ENCODE measurements at regions not wholly inside any gene's neighbourhood (a gene's known extent, or its start where the extent isn't known, plus 50 kb on each side); places are given as distances from the start of the nearest gene placed in this dataset.

DNA sequence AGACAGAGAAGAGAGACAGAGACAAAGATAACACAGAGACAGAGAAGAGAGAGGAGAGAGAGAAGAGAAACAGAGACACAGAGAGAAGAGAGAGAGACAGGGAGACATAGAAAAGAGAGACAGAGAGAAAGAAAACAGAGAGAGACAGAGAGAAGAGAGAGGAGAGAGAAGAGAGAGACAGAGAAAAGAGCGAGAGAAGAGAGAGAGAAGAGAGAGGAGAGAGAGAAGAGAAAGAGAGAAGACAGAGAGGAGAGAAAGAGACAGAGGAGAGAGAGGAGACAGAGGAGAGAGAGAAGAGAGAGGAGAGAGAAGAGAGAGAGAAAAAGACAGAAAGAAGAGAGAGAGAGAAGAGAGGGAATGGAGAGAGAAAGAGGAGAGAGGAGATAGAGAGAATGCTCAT lies 601.1 kb upstream of the PRKX start:
- TF ChIP-seq FOXJ3 (CRISPR knock-in tag; IDR thresholded peaks at IDR 0.05) (no peak), ZZZ3 (IDR thresholded peaks at IDR 0.05) (no peak), ESRRA (IDR thresholded peaks at IDR 0.05; ENCODE audit: borderline replicate concordance, low read depth) (no peak), POLR2A (conservative IDR thresholded peaks at IDR 0.05) (no peak), ZKSCAN1 (IDR thresholded peaks at IDR 0.05; ENCODE audit: low read depth, low read length) (no peak), HMG20A (CRISPR knock-in tag; conservative IDR thresholded peaks at IDR 0.05) (no peak), CTCF (IDR thresholded peaks at IDR 0.05 in 2 of 3, conservative IDR thresholded peaks at IDR 0.05 in 1 of 3; ENCODE audit: insufficient read depth in 2 of 3, low read depth in 1 of 3, low read length in 3 of 3) (no peak), YY1 (IDR thresholded peaks at IDR 0.05; ENCODE audit: borderline replicate concordance in 1 of 3, control insufficient read depth in 1 of 3, extremely low read depth in 1 of 3, insufficient read depth in 3 of 3, insufficient read length in 1 of 3, insufficient replicate concordance in 2 of 3, low read depth in 1 of 3, low read length in 2 of 3) (no peak), RBM14 (IDR thresholded peaks at IDR 0.05; ENCODE audit: borderline replicate concordance, insufficient read depth, low read depth, low read length) (no peak)
